Activated T-cell treated with anti-CD3 and anti-CD28 coated beads for 48 hours (primary cell): ENCODE measurements at regions not wholly inside any gene's neighbourhood (a gene's known extent, or its start where the extent isn't known, plus 50 kb on each side); places are given as distances from the start of the nearest gene placed in this dataset.
"Not testable (repeated sequence)": the region's sequence is repeated elsewhere in the genome, so short reads cannot be mapped to it uniquely, and the experiment has no call there.

Experiments
- DNase-seq: peaks from one replicate; pipeline ENCODE4 v3.0.0-alpha.2; 2020; ENCODE audit warnings: low read depth

DNA sequence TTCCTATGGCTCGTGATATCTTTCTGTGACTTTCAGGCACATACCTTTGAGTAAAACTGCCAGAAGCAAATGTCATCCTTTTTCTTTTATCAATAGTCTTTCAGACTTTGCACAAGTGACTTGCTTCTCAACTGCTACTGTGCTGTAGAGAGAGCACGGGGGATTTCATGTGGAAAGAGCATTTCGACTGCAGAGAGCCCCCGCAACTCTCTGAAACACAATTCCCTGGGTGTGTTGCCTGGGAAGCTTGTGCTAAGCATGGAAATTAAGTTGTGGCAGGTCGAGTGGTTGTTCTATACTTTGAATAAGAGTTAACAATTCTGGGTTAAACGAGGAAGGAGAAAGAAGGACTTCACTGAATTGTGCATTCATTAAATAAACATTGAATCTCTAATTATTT lies 659.1 kb downstream of the TDRD15 start:
- no peak for DNase-seq

DNA sequence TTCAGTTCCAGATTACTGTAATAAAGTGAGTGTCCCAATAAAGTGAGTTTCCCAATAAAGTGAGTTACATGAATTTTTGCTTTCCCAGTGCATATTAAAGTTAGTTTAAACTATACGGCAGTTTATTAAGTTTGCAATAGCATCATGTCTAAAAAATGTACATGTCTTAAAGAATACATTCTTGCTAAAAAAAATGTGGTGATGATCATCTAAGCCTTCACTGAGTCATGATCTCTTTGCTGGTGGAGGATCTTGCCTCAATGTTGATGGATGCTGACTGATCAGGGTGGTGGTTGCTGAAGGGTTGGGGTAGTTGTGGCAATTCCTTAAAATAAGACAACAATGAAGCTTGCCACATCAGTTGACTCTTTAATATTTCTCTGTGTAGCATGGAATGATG lies 664.2 kb downstream of the TDRD15 start:
- no peak for DNase-seq

DNA sequence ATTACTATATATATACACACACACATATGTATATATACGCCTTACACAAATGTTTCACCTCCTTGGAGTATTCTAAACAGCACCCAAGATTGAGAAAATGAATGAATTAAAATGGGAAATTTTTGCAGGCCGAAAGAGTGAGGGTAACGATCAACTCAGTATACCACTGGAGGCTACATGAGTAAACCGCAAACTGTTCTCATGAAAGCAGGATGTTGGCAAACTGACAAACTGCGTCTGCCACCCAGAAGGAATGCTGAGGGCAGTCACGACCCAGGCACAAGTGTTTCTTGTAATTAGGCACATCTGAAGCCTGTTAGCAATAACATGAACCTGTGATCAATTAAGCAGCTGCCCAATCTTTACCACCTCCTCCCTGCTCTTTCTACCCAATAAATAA lies 666.5 kb downstream of the TDRD15 start:
- DNase-seq = not testable (repeated sequence)

DNA sequence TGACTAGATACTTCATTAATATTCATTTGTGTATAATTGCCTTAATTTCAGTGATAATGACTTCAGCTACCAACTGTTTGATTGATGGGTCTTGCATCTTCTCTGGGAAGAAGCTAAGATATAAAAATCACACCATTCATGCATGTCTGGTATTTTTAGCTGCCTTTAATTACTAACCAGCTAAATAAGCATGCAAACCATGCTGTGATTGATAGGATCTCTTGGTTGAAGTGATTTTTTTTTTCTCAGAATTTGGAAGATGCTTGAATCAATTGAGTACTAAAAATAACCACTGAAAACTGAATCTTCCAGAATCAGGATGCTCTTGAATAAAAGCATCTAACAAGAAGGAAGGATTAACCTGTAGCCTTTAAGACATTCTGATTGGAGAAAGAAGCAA lies 668.8 kb downstream of the TDRD15 start:
- DNase-seq = no peak

DNA sequence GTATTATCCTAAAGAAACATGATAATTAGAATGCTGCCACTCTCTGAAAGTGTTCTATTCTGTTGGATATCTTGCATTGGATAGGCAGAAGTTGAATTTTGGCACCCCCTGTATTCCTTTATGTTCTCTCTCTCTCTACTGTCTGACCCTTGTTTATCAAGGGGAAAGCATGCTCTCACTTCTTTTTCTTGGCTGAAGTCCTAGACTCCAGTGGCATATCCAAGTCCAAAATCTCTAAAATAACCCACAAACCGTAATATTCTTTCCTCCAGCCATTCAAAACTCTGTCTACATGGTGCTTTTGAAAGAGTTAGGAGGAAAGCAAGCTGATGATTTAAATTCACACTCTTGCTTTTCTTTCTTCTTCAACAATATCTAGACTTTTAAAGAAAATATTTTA lies 669.7 kb downstream of the TDRD15 start:
- DNase-seq = no peak

DNA sequence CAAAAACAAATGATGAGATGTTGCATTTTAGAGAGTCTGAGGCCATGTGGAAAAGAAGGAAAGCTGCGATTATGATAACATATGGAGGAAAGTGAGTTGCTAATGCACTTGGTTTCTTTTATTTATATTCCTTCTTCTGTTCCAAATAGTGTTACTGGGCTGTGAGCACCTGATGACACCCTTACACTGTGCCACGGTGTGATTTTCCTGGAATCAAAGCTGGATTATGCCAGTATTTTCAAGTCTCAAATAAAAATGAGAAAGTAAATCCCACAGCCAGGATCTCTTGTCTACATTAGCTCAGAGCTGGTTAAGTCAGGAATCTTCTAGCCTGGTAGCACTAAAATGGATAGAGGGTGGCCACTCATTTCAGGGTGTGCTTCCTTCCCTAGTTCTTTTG lies 670.8 kb downstream of the TDRD15 start:
- DNase-seq = no peak

DNA sequence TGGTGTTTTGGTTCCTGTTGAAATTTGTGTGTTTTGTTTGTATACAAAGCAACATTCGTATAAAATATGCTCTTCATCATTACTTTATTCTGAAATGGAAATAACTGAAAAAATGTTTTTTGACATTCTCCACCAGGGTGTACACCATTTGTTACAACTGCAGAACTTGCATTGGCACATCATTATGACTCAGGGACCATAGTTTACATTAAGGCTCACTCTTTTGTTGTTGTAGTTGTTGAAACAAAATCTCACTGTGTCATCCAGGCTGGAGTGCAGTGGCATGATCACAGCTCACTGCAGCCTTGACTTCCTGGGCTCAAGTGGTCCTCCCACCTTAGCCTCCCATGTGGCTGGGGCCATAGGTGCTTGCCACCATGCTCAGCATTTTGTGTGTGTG lies 676.6 kb downstream of the TDRD15 start:
- DNase-seq = no peak

DNA sequence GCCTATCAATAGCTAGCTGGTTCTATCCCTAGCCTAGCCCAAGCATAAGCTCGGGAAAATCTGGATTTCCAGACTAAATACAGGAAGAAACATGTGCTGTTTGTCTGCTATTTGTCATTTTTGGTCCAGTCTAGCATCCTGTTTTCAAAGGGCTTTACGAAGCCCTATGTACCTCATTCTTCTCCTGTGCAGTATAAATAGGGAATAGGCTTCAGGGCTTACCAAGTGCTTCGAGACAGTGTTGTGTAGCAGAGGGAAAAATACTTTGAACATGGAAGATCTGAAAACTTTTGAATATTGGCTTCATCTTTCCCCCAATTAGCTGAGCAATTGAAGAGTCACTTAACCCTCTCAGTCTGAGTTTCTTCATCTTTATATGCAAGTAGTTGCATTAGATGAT lies 679.8 kb downstream of the TDRD15 start:
- DNase-seq = no peak

DNA sequence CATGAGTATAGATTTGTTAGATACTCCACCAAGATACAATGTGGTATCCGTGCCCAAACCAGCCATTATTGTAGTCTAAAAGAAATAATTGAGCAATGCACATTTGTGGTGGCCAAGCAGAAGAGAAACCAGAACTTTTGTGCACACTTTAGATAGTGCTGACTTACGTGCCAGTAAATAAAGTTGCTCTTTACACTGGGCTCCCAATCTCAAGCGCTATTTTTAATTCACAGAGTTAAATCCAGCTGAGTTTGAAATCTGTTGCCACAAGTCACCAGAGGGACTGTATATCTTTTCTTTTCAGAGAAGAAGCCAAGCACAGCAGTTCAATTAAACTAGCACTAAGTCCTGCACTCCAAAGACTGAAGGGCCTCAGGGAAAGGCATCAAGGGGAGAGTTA lies 680.4 kb downstream of the TDRD15 start:
- DNase-seq = no peak

DNA sequence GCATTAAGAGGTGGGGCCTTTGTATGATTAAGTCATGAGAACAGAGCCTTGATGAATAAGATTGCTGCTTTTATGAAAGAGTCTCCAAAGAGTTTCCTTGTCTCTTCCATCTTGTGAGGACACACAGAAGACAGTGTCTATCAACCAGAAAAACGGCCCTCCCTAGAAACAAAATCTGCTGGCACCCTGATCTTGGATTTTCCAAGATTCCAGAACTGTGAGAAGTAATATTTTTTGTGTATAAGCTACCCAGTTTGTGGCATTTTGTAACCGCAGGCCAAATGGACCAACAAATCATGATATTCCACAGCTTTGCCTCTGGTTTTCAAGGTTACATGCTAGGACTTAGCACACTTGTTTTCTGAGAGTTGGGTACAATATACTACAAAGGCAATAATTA lies 687.8 kb downstream of the TDRD15 start:
- DNase-seq = no peak

DNA sequence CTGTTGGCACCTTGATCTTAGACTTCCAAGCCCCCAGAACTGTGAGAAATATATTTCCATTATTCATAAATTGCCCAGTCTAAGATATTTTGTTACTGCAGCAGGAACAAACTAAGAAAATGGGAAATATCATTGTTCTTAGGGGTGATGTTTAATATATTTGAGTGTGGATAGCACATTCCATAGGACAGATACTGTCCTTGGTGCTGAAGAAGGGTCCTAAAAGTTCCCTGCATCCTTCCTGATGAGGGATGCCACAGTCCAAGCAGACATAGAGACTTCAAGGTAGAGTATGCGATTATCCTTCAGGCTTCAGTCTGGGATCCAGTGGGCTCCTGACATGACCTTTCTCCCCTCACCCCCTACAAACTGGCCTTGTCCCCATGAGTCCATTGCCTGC lies 689.0 kb downstream of the TDRD15 start:
- no peak for DNase-seq

DNA sequence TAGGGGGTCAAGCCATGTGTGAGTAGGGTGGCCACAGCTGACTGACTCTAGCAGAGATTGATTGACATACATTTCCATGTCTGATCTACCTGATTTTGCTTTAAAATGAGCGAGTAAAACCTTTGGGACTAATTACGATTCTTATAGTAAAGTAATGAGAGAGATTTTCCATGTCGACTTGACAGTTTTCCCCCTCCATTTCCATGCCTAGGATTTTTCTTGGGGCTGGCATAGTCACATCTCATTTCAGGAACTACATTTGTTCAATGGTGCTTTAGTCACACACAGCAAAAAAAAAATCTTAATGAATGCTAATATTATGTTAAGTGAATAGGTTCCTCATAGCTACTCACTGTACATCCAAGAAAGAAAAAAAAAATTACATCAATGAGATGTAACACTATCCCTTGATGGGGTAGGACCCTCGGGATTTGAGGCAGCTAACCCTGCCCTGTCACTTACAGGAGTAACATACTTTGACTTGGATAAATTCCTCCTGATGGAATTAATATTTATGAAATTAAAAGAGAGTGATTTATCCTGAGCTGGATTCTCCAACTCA lies 690.9 kb downstream of the TDRD15 start:
- no peak for DNase-seq

DNA sequence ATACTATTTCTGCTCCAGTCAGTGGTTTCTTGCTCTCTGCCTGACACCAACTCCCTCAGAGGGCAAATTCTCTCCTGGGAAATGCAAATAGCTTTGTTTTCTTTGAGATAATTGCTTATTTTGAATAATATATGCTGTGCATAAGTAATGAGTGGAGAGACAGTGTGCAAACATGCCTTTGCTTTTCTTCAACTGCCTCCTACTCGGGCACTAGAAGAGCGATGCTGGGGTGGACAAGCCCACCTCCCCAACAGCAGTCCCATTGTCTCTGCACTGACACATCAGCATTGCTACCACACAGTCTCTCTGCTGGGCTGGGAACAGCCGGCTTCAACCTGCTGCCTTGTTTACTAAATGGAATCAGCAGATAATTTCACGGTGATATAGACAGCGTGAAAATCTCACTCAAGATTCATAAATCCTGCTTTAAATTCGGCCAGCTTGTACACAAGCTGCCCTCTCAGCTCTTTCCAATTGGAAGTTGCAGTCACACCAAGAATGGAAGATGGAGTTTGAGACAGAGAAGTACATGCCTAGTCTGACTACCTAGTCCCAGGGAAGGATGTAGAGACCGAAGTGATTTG lies 694.5 kb downstream of the TDRD15 start:
- DNase-seq = no peak

DNA sequence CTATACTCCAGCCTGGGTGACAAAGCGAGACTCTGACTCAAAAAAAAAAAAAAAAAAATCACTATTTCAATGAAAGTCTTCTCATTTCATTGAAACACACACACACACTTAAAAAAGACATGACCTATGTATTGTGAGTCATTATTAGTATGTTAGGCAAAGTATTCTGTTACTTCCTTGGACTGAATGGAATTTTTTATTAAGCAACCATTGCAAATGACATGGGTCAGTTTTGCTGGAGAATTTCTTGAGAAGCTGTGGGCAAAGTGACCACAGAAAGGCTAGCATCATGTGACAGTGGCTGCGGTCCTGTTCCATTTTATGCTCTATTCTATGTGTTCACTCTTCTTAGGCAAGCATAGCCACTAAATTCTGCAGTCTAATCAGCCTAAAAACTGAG lies 695.7 kb downstream of the TDRD15 start:
- DNase-seq = no peak

DNA sequence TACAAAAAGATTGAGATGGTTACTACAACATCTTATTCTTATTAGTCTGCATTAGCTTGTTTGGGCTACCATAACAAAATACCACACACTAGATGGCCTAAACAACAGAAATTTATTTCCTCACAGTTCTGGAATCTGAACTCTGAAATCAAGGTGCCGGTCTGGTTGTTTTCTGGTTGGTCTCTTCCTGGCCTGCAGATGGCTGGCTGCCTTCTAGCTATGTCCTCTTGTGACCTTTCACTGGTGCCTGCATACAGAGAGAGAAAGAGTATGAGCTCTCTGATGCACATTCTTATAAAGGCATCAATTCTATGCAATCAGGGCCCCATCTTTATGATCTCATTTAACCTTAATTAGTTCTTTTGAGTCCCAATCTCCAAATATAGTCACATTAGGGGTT lies 696.5 kb downstream of the TDRD15 start:
- DNase-seq = no peak

DNA sequence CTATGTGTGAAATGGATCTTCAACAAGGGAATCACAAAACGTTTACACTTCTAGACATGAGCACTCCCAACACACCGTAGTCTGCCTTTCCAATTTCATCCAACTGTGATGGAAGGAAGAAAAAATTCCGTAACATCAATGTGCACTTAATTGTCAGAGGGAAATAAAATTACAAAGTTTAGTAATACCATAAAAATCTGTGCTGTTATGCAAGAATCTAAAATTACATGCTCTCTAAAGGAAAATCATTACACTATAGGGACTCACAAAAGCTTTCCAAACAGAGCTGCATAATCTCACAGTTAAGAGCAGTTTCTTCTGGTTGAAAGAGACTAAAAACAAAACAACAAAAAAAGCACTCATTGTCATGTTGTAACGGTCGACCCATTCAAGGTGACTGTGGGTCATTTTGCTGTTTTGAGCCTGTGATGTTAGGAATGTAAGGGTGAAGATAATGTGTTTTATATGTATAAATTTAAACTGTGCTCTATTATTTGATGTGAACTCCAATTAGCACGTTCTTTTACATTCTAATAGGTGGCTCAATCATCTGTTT lies 698.0 kb downstream of the TDRD15 start:
- DNase-seq = no peak

DNA sequence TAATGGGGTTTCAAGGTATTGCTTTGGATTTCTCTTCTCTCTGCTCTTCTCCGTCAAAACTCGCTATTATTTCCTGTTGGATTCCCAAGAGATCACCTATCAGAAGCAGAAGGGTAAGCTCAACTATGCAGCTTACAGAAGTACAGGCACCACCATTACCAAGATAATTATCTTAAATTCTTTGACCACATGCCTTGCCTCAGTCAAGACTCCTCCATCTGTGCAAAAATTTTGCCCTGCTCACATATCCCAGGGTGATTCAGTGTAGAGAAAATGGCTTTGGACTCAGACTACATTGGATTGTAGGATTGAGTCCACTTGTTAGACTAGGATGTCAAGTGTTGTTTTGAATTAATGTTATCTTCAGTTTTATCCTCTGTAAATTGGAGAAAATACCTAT lies 698.7 kb downstream of the TDRD15 start:
- DNase-seq = no peak

DNA sequence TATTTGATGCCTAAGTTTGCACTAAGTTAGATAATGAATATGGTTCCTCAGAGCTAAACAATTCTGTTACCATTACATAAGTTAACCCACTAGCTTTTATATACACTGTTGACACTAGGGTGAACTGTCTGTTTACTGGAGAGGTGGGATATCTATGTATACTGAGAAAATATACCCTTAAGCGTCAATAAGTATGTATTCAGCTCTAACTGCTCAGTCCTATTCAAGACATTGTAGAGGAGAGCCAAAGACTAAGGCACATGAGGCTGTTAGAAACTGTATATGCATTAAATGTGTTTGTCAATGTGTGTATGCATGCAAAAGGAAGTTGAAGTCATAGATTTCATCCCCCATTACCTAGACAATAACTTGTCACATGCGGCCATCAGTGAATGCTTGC lies 710.0 kb downstream of the TDRD15 start:
- no peak for DNase-seq

DNA sequence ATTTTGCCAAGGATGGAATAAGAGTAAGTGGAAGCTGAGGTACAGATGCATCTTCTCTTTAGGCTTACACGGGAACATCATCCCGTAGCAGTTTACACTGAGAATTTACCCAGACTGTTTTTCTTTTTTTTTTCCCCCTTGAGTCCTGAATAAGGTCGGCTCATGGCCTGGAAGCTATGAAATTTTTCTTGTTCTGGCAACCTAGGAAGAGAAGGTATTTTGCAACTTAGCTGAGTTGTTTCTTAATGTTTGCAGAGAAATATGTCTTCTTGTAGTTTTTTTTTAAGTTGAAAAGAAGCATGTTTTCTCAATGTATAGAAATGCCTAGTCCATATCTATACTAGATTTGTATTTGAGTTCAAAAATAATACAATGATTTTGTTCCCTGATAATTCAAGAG lies 712.5 kb downstream of the TDRD15 start:
- no peak for DNase-seq

DNA sequence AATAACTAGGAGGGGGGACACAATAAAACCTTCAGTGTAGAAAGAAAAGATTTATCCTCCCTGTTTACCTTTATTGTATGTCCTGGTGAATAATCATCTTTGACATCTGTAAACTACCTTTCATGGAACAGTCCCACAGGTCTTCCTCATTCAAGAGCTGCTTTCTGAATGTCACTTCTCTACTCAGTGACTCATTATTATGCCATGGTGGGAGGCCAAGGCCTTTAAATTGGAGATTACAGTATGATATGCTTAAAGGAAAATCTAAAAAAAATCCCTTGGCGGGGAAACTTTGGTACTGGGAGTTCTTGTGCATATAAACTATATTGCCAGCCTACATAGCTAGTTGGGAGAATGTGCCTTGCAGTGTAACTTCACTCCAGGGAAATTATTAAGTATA lies 713.0 kb downstream of the TDRD15 start:
- DNase-seq = no peak

DNA sequence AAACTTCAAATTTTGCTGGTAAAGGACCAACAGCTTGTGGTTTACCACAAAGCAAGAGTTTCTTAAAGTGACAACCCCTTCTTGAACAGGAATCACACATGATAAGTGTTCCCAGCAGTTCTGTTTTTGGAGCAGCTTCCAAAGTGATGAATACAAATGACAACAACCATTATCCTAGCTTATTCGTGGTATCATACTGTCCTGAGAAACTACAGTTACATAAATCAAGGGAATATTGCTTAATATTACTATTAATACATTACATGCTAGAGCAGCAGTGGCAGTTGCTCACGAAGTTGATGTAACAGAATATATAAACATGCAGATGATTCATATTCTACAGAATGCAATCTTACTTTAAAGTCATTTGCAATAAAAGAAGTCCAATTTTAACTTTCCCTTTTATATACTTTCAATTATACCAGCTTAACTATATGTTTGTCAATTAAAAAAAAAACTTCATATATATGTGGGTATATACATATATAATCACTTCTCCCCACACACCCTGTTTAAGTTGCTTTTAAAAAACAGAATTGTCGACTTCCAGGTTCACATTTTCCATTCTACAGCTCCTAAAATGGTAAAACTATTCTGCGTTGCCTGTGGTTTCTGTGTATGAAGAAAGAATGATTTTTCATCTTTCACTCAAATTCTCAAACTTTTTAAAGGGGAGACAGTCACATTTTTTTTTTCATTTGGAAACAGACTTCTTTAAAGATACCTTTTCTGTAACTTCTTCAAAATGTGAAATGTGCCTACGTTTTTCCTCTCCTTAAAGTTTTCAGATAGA lies 713.6 kb downstream of the TDRD15 start:
- no peak for DNase-seq

DNA sequence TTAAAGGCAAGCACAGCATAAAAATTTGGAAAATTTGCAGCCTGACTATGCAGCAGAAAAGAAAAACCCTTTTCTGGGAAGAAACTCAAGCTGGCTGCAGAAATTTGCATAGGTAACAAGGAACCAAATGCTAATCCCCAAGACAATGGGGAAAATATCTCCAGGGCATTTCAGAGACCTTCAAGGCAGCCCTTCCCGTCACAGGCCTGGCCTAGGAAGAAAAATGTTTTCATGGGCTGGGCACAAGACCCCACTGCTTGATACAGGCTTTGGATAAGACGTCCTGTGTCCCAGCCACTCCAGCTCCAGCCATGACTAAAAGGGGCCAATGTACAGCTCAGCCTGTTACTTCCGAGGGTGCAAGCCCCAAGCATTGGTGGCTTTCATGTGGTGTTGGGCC lies 717.6 kb downstream of the TDRD15 start:
- no peak for DNase-seq

DNA sequence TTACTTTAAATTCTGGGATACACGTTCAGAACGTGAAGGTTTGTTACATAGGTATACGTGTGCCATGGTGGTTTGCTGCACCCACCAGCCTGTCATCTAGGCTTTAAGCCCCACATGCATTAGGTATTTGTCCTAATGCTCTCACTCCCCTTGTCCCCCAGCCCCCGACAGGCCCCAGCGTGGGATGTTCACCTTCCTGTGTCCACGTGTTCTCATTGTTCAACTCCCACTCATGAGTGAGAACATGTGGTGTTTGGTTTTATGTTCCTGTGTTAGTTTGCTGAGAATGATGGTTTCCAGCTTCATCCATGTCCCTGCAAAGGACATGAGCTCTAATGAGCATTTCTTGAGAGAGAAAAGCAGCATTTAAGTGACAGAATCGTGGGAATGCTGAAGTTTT lies 726.6 kb downstream of the TDRD15 start:
- not testable (repeated sequence) for DNase-seq

DNA sequence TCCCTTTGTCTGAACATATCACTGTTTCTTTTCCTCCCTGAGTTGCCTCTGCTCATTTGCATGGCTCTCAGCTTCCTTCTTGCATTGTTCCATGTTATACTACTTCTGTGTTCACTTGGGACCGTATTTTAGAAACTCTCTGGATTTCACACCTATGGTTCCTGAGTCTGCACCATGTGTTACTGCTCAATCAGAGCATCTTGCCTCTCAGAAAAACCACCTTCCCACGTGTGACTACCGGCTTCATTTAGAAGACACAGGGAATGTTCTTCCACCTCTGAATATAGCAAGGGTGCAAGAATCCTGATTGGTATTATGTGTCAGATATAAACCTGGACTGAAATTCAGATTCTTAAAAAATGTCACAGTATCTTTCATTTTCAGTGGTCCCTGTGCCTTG lies 731.2 kb downstream of the TDRD15 start:
- DNase-seq = no peak
